ENCODE measurements at regions not wholly inside any gene's neighbourhood (a gene's known extent, or its start where the extent isn't known, plus 50 kb on each side); places are given as distances from the start of the nearest gene placed in this dataset.
"Not testable (repeated sequence)": the region's sequence is repeated elsewhere in the genome, so short reads cannot be mapped to it uniquely, and the experiment has no call there.

DNA sequence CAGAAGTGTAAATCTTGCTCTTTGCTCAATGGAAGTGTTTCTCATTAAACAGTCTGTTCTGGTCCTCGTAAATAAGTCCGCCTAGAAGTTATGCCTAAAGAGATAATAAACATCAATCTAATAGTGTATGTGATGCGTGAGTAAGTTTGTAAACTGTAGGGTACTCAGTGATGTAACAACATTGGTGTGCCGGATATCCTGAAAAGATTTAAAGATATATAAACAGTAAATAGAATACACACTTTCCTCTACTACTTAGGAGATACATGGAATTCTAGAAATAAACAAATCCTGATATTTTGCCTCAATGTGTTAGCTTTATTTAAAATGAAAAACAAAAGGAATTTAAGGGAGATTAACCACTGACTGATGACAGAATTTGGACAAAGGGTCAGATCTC is 123.5 kb downstream of the AHR start:
- ChIA-PET CTCF (no interaction called here), POLR2A (no interaction called here)
- DNase-seq = no peak
- Mint-ChIP-seq H3K9me3 (peaks cover 3% of the 10 kb centered on the region), H3K36me3 (ENCODE audit: low read depth) (no peaks in the 10 kb centered on the region), H3K27ac (no peak overlapping the region), H3K4me3 (no peak overlapping the region), H3K27me3 (peaks cover 4% of the 10 kb centered on the region), H3K4me1 (no peaks in the 10 kb centered on the region)

DNA sequence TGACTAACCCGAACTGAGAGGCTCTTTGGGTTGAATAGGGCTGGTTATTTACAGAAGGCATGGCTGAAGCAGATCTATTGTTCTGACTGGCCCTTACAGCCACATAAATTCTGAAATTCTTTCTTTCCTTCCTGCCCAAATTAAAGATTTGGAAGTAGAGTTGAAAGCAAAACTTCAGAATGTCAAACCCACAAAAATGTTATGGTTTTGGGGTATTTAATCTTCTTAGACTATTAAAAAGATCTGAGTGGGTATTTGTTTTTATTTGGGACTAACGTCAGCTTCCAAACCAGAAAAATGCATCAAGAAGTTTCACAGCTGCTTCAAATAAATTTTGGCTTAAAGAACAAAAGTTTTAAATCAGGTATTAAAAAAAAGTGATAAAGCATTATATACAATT is 124.5 kb downstream of the AHR start:
- no peaks in the 10 kb centered on the region for H3K4me1 Mint-ChIP-seq
- H3K27me3 Mint-ChIP-seq = peaks cover 4% of the 10 kb centered on the region
- H3K36me3 Mint-ChIP-seq (ENCODE audit: low read depth) = no peaks in the 10 kb centered on the region
- H3K9me3 Mint-ChIP-seq = peaks cover 5% of the 10 kb centered on the region
- H3K4me3 Mint-ChIP-seq = no peak overlapping the region
- CTCF ChIA-PET = no interaction called here
- POLR2A ChIA-PET = no interaction called here
- H3K27ac Mint-ChIP-seq = no peak overlapping the region
- no peak for DNase-seq

DNA sequence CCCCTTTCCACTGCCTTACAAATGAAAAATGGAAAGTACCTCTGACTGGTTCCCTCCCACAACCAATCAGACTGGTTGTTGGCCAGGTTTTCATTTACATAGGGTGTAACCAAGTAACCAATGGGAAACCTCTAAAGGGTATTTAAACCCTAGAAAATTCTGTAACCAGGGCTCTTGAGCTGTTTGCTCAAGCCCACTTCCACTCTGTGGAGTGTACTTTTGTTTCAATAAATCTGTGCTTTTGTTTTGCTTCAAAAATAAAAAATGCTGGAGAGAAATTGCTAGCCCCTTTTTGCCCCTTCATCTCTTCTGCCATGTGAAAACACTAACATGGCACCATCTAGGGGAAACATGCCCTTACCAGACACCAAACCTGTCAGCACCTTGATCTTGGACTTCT is 129.5 kb downstream of the AHR start:
- H3K9me3 Mint-ChIP-seq = peaks cover 7% of the 10 kb centered on the region
- CTCF ChIA-PET = no interaction called here
- no peaks in the 10 kb centered on the region for H3K4me1 Mint-ChIP-seq
- H3K36me3 Mint-ChIP-seq (ENCODE audit: low read depth) = no peaks in the 10 kb centered on the region
- POLR2A ChIA-PET = no interaction called here
- DNase-seq = no peak
- H3K4me3 Mint-ChIP-seq = no peak overlapping the region
- peaks cover 2% of the 10 kb centered on the region for H3K27me3 Mint-ChIP-seq
- H3K27ac Mint-ChIP-seq = no peak overlapping the region

DNA sequence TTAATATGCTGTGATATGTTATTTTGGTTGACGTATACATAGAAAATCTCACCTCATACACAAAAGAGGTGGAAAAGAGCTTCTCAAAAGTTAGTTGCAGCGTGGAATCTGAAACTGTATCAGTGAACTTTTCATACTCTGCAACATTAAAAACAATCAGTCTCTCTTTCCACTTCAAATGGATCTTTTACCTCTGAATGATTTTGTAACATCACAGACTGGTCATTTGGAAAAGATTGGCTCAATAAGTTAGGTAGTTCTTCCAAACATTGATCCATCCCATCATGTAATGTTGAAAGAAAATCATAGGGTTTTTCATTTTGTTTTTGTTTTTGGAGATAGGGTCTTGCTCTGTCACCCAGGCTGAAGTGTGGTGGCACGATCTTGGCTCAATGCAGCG is 131.1 kb downstream of the AHR start:
- peaks cover 7% of the 10 kb centered on the region for H3K9me3 Mint-ChIP-seq
- H3K27ac Mint-ChIP-seq = no peak overlapping the region
- no peaks in the 10 kb centered on the region for H3K36me3 Mint-ChIP-seq (ENCODE audit: low read depth)
- no peaks in the 10 kb centered on the region for H3K4me1 Mint-ChIP-seq
- H3K27me3 Mint-ChIP-seq = peaks cover 7% of the 10 kb centered on the region
- POLR2A ChIA-PET = no interaction called here
- no peak overlapping the region for H3K4me3 Mint-ChIP-seq
- CTCF ChIA-PET = no interaction called here
- DNase-seq = no peak

DNA sequence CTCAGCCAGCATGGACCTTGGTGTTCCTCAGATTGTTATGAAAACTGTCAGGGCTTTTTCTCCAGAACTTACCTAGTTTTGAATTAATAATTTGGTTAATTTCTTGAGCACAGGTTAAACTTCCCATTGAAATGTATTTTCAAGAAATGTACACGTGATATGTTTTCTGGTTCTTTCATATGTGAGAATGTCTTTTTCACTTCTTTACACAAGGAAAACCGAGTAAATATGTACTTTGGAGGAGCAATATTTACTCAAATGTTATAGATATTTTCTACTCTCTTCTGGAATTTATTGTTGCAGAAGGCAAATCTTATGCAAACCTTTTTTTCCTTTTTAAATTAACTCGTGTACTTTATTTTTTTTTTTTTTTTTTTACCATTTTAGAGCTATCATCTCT is 134.3 kb downstream of the AHR start:
- no peaks in the 10 kb centered on the region for H3K36me3 Mint-ChIP-seq (ENCODE audit: low read depth)
- no peak overlapping the region for H3K4me3 Mint-ChIP-seq
- CTCF ChIA-PET = no interaction called here
- peaks cover 7% of the 10 kb centered on the region for H3K27me3 Mint-ChIP-seq
- no peak for DNase-seq
- H3K4me1 Mint-ChIP-seq = no peaks in the 10 kb centered on the region
- POLR2A ChIA-PET = no interaction called here
- peaks cover 4% of the 10 kb centered on the region for H3K9me3 Mint-ChIP-seq
- no peak overlapping the region for H3K27ac Mint-ChIP-seq

DNA sequence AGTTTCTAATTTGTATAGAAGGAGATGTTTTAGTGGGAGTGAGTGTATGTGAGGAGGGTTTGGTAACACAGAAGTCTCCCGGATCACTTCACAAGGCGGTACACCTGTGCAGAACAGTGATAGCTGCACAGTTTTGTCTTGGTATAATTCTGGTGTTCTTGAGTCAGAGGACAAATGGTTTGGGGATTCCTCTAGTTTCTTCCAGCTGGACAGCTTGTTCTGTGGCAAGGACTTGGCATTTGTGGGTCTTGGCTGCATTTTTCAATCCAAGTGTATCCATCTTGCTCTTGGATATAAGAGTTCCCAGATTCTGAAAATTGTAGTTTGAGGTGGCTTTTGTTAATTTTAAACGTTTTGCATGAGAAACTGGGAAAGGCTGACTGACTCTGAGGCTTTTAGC is 135.7 kb downstream of the AHR start:
- ChIA-PET POLR2A (no interaction called here), CTCF (no interaction called here)
- Mint-ChIP-seq H3K36me3 (ENCODE audit: low read depth) (no peaks in the 10 kb centered on the region), H3K4me1 (peaks cover 5% of the 10 kb centered on the region), H3K9me3 (no peaks in the 10 kb centered on the region), H3K27me3 (peaks cover 7% of the 10 kb centered on the region), H3K4me3 (no peak overlapping the region), H3K27ac (no peak overlapping the region)
- DNase-seq = no peak

DNA sequence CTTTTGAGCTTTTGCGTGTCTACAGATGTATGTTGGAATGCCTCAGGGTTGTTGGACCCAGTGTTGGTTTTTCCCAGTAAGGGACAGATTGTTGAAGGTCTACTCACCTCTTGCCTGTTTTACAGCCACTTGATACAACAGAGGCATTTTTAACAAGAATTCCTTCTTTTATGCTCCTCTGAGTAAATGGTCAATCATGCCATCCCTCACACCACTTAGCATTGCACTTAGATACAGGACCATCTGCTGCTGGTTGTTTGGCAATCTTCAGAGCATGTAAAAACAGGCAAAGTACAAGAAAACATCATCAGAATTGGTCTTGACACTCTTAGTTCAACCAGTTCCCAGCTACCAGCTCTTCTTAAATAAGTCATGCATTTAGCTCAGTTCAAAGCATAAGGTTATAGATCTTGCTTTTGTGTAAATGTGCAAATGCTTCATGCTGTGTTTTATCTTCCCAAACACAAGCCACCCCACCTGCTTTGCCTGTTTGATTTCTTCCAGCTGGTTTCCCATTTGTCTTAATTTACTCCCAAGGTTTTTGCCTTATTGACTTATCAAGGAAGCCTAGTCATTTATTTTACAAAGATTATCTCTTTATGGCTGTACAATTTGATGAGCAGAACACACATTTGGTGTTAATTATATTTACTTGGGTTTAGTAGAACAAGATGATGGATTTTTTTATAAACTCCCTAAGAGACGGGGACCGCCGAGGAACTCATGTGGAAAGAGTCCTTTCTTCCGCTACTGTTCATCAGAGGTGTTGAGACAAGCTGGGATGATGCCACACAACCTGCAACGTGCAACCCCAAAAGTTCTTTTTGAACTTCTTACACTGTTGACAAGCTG is 136.6 kb downstream of the AHR start:
- Mint-ChIP-seq H3K27ac (no peak overlapping the region), H3K9me3 (no peaks in the 10 kb centered on the region), H3K36me3 (ENCODE audit: low read depth) (no peaks in the 10 kb centered on the region), H3K27me3 (peaks cover 7% of the 10 kb centered on the region), H3K4me1 (peaks cover 5% of the 10 kb centered on the region), H3K4me3 (no peak overlapping the region)
- no peak for DNase-seq
- CTCF ChIA-PET = no interaction called here
- POLR2A ChIA-PET = no interaction called here

DNA sequence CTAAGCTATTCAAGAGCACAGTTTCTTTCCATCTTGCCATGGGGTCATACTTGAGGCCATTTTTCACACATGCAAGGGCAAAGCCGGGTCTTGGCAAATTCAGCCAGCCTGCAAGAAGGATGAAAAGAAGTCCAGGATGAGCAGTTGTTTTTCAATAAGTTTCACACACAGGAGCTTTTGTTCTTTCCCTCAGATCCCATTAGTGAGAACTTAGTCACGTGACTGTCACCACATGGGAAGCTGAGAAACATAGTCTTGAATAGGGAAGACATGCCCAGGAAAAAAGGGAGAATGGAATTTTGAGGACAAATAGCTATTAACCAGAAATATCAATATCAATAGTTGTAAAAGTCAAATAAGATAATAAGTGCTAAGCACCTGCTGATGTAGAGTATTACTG is 137.7 kb downstream of the AHR start:
- Mint-ChIP-seq H3K36me3 (ENCODE audit: low read depth) (peaks cover 4% of the 10 kb centered on the region), H3K27ac (no peak overlapping the region), H3K4me1 (peaks cover 5% of the 10 kb centered on the region), H3K4me3 (no peak overlapping the region), H3K9me3 (peaks cover 8% of the 10 kb centered on the region), H3K27me3 (peaks cover 5% of the 10 kb centered on the region)
- ChIA-PET POLR2A (interaction anchor here (1.6 kb wide), 1 partner anchor 22 kb away, joined by 4 read pairs; no protein-coding TSS in a partner anchor), CTCF (no interaction called here)
- DNase-seq = no peak

DNA sequence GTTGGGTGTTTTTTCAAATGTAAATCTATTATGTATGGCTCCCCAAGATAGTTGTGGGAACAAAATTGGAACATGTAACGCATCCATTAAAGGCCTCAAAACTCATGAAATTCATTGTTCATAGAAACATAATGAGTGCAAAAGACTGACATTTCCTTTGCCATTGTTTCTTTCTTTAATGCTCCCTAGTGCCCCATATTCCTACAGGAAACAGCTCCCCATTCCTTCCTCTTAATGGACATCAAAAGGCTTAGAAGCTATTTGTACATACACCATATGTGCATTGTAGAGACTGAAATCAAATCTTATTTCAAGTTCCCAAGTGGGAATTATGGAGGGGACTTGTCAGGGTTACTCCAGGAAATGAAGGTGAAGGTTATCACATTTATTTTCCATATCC is 139.1 kb downstream of the AHR start:
- Mint-ChIP-seq H3K9me3 (peaks cover 8% of the 10 kb centered on the region), H3K4me1 (peaks cover 5% of the 10 kb centered on the region), H3K36me3 (ENCODE audit: low read depth) (peaks cover 4% of the 10 kb centered on the region), H3K27ac (no peak overlapping the region), H3K27me3 (peaks cover 5% of the 10 kb centered on the region), H3K4me3 (no peak overlapping the region)
- no peak for DNase-seq
- ChIA-PET CTCF (no interaction called here), POLR2A (no interaction called here)

DNA sequence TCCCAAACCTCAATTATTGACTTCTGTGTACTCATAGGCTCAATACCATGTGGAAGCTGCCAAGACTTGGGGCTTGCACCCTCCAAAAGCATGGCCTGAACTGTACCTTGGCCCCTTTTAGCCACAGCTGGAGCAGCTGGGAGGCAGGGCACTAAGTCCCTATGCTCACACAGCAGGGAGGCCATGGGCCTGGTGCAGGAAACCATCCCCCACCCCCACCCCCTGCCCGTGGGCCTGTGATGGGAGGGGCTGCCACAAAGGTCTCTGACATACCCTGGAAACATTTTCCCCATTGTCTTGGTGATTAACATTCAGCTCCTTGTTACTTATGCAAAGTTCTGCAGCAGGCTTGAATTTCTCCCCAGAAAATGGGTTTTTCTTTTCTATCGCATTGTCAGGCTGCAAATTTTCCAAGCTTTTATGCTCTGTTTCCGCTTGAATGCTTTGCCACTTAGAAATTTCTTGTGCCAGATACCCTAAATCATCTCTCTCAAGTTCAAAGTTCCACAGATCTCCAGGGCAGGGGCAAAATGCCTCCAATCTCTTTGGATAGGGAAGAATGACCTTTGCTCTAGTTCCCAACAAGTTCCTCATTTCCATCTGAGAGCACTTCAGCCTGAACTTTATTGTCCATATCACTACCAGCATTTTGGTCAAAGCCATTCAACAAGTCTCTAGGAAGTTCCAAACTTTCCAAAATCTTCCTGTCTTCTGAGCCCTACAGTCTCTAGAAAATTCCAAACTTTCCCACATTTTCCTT is 141.8 kb downstream of the AHR start:
- H3K36me3 Mint-ChIP-seq (ENCODE audit: low read depth); H3K9me3 Mint-ChIP-seq; DNase-seq; H3K27ac Mint-ChIP-seq; H3K4me1 Mint-ChIP-seq; POLR2A ChIA-PET; H3K27me3 Mint-ChIP-seq; H3K4me3 Mint-ChIP-seq; CTCF ChIA-PET: not testable (repeated sequence)

DNA sequence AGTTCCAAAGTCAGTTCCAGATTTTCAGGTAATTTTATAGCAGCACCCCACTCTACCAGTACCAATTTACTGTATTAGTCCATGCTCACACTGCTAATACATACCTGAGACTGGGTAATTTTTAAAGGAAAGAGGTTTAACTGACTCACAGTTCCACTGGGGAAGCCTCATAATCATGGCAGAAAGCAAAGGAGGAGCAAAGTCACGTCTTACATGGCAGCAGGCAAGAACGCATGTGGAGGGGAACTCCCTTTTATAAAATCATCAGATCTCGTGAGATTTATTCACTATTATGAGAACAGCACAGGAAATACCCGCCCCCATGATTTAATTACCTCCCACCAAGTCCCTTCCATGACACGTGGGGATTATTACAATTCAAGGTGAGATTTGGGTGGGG is 142.4 kb downstream of the AHR start:
- peaks cover 5% of the 10 kb centered on the region for H3K4me1 Mint-ChIP-seq
- peaks cover 11% of the 10 kb centered on the region for H3K27me3 Mint-ChIP-seq
- H3K4me3 Mint-ChIP-seq = no peak overlapping the region
- DNase-seq = no peak
- peaks cover 4% of the 10 kb centered on the region for H3K36me3 Mint-ChIP-seq (ENCODE audit: low read depth)
- CTCF ChIA-PET = no interaction called here
- H3K9me3 Mint-ChIP-seq = peaks cover 8% of the 10 kb centered on the region
- POLR2A ChIA-PET = no interaction called here
- H3K27ac Mint-ChIP-seq = no peak overlapping the region

DNA sequence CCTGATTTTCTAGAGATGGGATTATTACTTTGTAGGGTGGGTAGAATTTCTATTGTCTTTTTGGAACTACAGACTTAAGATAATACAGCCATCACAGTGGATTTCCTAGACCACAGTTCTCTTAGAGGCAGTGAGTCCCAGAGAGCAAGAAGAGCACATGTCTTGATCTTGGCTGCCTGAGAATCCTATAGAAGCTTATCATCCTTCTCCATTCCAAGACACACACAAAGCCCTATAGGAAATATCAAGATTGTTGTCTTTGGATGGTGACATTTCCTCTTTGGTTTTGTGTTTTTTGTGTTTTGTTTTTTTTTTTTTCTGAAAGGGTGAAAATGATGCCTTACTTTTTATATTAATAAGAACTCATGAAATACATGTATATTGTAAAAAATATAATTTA is 143.1 kb downstream of the AHR start:
- Mint-ChIP-seq H3K9me3 (peaks cover 11% of the 10 kb centered on the region), H3K4me1 (peaks cover 5% of the 10 kb centered on the region), H3K27me3 (peaks cover 11% of the 10 kb centered on the region), H3K36me3 (ENCODE audit: low read depth) (peaks cover 4% of the 10 kb centered on the region), H3K4me3 (no peak overlapping the region), H3K27ac (no peak overlapping the region)
- CTCF ChIA-PET = no interaction called here
- DNase-seq = no peak
- POLR2A ChIA-PET = no interaction called here

DNA sequence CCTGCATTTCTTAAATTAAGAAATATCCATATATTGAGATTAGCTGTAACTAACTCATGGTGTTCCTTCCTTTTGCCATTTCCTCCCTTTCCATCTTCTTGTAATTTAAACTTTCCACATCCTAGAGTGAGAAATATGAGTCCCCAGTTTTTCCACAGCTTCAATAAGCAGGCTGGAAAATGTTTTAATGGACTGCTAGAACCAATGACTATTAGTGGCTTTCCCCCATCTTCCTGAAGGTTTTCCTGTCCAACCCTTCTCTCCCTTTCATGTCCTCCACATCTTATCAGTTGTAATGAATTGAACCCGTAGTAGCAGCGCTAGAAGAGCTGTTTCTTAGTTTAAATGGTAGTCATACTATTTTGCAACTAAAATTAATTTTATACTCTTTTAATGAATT is 145.7 kb downstream of the AHR start:
- no peak for DNase-seq
- H3K9me3 Mint-ChIP-seq = peaks cover 27% of the 10 kb centered on the region
- peaks cover 16% of the 10 kb centered on the region for H3K27me3 Mint-ChIP-seq
- H3K4me3 Mint-ChIP-seq = no peak overlapping the region
- POLR2A ChIA-PET = no interaction called here
- peaks cover under 1% of the 10 kb centered on the region for H3K4me1 Mint-ChIP-seq
- no peak overlapping the region for H3K27ac Mint-ChIP-seq
- CTCF ChIA-PET = no interaction called here
- peaks cover 12% of the 10 kb centered on the region for H3K36me3 Mint-ChIP-seq (ENCODE audit: low read depth)

DNA sequence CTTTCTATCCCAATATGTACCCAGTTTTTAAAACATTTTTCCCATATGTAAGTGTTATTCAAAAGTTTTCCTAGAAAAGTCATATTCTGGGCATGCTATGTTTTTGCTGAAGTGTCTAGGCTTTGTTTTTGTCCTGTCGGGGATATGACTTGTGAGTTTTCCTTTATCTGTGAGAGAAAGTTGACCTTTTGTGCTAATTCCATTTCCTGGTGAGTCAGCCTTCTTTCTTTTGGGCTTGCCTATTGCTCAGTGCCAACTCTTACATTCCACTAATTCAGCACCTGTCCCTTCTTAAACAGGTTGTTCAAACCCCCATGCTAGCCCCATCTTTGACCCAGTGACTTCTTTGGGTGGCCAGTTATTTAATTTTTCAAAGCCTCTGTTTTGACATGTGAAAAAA is 146.2 kb downstream of the AHR start:
- no peak for DNase-seq
- Mint-ChIP-seq H3K9me3 (peaks cover 27% of the 10 kb centered on the region), H3K4me3 (no peak overlapping the region), H3K27ac (no peak overlapping the region), H3K36me3 (ENCODE audit: low read depth) (peaks cover 12% of the 10 kb centered on the region), H3K27me3 (peaks cover 16% of the 10 kb centered on the region), H3K4me1 (no peaks in the 10 kb centered on the region)
- ChIA-PET CTCF (no interaction called here), POLR2A (no interaction called here)

All from activated CD4-positive, alpha-beta memory T cell treated with anti-CD3 and anti-CD28 coated beads, Interleukin-2, amount 10 ng/mL, durations not matched to agents 7 days and 5 days (primary cell).